Occipital lobe (tissue), 1 donor: ENCODE measurements at regions not wholly inside any gene's neighbourhood (a gene's known extent, or its start where the extent isn't known, plus 50 kb on each side); places are given as distances from the start of the nearest gene placed in this dataset.

Source experiments
- DNase-seq: peaks from one replicate; lab custom pipeline; 2025; lab: John Stamatoyannopoulos, UW

- no peak for DNase-seq
These were observed 200.7 kb upstream of the PIK3C3 start for GRCh38 chr18:41754332-41754731.

DNA sequence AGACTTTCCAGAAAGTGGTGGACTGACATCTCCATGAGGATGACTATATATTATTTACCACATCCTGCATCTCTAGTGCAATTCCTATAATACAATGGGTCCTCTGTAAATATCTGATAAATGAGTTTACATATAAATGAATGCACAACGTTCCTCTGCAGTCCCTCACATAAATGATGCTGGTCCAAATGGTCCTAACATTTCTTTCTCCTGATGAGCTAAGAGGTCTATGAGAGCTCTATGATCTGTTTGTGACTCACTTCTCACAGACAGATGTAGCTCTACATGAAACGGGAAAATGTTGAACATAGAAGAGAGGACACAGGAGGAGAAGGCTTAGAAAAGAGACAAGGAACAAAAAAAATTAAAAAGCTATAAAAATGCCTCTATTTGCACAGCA is 201.2 kb upstream of the PIK3C3 start:
- DNase-seq, result no peak

DNA sequence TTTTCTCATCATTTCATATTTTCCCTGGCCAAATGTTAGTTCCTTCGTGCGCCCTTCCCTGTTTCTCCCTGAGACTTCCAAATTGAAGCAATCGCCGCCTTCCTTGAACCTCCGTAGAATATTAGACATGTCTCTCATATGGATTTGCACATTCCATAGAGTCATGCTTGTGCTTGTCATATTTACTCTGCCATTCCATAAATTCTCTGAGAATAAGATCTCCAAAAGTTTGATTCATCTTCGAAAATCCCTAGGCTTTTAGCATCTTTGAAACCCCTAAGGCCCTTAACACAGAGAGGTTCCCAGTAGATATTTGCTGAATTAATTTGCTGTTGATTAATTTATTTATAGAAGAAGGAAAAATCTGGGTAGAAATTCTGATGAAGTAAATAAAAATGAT is 202.2 kb upstream of the PIK3C3 start:
- DNase-seq, result no peak

GRCh38 chr18:41751652-41752051 is 203.4 kb upstream of the PIK3C3 start:
- DNase-seq, result no peak

GRCh38 chr18:41751161-41751560 is 203.9 kb upstream of the PIK3C3 start:
- no peak for DNase-seq

GRCh38 chr18:41747723-41748242 is 207.3 kb upstream of the PIK3C3 start:
- DNase-seq, result no peak

- DNase-seq, result peak; percentile 61
These were observed 209.6 kb upstream of the PIK3C3 start for GRCh38 chr18:41745166-41746049.

DNA sequence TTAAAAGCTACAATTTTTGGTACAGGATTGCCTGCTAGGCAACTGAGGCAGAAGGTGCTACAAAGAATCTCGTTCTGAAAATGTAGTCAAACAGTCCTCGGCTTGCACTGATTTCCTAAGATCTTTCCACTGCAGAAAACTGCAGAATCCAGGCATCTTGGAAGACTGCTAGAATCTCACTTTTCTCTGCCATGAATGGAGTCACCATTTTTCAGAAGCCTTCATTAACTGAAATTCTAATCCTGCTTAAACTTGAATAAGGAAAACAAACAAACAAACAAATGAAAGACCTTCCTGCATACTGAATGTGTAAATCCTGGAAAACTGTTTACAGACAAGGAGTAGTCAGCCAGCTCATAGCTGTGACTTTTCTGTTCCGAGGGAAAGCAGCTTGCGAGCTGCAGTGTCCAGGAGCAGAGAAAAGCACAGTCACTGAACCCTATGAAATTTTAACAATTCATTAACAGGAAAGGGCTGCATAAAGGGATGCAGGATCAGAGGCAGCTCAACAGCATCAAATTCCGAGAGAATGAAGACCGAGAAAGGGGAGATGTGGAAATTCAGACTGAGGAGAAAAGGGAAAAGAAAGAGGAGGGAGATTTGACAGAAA is 210.5 kb upstream of the PIK3C3 start:
- DNase-seq, result peak; percentile 3

DNA sequence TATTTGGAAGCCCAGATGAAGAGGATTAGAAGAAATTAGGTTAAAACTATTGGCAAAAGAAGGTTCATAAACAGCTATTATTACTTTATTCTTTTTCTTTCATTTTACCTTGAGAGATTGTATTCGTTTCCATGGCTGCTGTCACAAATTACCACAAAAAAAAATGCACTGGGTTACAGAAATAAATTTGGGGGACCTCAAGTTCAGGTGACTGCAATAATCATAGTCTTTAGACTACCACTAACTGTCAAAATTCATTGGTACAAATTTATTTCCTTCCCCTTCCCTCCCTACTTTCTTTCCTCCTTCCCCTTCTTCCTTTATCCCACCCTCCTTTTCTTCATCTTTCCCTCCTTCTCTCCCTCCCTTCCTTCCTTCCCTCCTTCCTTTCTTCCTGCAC is 217.8 kb upstream of the PIK3C3 start:
- no peak for DNase-seq

- DNase-seq, result no peak
These were observed 220.1 kb upstream of the PIK3C3 start for GRCh38 chr18:41734917-41735316.

GRCh38 chr18:41732356-41732755 is 222.7 kb upstream of the PIK3C3 start:
- DNase-seq, result no peak

DNA sequence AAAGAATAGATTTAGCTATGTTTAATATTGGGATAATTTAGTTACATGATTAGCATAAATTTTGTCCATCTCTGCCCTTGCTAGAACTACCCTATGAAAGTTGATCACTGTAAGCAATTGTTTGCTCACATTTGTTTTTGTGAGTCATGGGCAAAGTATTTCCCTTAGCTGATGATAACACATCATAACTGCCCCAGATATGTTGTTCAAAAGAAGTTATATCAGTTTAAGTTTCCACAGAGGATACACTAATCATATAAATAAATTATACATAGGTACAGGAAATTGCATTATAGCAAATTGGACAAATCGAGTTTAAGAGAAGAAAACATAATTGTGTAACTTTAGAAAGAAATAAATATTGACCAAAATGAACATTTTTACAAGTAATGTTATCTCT is 223.2 kb upstream of the PIK3C3 start:
- no peak for DNase-seq

GRCh38 chr18:41724195-41724594 is 230.8 kb upstream of the PIK3C3 start:
- DNase-seq, result no peak

- no peak for DNase-seq
These were observed 233.8 kb upstream of the PIK3C3 start for GRCh38 chr18:41721103-41721790.

DNA sequence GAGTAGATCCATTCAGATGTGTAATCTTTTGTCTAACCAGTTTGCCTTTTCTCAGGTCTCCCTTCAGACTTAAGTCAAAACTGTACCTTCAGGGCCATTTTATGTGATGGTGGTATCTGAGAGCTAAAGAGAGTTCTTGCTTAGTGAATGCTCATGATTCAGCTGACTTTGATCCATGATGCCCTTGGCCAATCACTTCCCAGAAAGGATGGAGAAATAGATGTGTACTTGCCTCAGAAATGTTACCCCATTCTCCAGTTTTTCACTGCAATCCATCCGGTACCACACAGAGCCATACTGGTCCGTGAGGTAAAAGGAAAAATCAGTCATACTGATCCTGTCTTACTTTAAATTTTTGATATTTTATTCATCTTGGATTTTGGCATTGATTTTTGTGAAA is 234.8 kb upstream of the PIK3C3 start:
- DNase-seq, result no peak

DNA sequence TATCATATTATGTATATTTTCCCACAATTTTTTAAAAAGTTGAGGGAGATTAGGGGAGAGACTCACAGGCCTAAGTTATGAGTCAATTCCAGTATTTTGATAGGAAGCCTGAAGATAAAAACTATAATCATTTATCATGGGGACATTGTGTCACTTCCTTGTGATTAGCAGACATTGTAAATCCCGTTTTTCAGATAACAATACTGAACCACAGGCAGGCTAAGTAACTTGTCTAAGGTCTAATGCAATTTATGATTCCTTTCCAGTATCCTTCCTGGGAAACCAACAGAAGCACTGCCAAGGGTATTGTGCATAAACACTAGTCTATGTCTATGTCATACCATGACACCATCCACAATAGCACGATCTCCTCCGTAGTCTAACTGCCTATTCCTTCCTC is 235.2 kb upstream of the PIK3C3 start:
- no peak for DNase-seq

DNA sequence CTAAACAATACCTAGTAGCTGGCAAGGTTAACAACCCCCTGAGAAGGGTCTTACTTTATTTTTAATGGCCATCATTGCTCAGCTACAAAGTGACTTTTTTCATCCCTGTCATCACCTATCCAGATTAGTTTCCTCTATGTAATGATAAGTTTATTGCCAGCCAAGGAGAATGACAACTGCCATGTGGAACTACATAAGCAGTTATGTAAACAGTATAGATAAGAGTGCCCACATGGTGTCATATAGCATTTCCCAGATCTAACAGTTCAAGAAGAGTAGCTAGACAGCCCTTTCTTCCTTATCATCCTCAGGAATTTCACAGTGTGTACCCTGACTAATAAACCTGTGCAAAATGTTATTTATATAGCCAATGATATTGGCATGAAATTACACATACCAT is 240.2 kb upstream of the PIK3C3 start:
- no peak for DNase-seq

GRCh38 chr18:41713969-41714825 is 240.8 kb upstream of the PIK3C3 start:
- no peak for DNase-seq

DNA sequence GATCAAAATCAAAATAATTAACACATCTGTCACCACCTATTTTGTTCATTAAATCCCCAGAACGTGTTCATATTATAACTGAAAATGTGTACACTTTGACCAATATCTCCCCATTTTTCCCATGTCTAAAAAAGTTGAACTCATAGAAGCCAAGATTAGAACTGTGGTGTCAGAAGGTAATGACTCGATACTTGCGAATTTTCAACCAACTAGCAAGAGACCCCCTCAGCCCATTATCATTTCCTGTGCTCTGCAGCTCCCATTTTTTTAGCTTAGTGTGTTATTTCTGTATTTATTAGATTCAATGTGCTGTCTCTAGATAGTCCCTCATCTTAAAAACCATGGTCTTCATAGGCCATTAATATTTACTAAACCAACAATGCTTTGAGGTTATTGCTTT is 248.7 kb upstream of the PIK3C3 start:
- no peak for DNase-seq

DNA sequence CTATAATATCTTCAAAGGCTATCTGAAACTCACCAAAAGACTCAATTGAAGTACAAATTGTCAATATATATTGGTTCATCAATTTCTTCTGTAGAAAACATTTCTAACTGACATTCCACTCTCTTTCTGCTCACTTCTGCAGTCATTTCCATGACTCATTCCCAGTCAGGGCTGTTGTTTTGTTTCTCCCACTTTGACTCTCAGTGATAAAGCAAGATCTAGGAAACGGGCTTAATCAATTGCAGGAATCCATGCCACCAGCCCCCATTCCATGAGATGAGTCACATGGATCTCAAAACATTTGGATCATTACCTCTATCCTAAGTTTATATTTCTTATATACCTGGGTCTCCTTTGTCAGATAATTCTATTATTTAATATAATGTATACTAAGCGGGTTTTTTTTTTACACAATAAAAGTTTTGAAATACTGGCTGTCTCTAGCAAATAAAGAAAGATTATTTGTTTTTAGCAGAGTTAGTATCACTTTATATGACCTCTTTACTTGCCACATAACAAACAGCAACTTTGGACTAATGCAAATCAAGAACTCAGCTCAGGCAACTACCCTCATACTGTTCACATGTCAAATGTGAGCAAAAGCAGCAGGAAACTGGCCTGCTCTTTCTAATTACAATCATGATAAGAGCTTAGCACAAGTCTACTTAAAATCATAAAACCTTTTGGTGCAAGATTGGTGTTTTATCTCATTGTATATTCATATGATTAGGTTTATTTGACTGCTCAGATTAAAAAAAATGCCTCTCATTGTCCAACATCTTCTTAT is 251.1 kb upstream of the PIK3C3 start:
- DNase-seq, result no peak

DNA sequence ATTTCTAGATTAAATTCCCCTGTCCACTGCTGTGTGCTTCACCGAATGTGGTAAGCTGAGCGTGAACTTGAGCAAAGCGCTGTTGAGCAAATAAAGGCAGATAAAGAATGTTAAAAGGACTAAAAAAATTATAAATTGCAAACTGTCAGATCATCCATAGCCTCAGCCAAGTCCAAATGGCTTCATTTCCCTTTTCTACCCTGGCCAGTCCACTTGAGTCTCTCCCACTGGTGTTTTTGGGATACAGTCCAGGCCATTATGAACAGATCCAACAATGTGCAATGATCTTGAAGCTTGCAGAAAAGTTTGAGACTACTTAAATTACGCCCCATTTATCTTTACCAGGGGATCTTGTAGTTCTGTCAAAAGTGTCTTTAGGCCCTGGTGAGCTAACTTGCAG is 254.6 kb upstream of the PIK3C3 start:
- DNase-seq, result no peak
